Upper lobe of right lung (tissue), 1 donor: ENCODE measurements at regions not wholly inside any gene's neighbourhood (a gene's known extent, or its start where the extent isn't known, plus 50 kb on each side); places are given as distances from the start of the nearest gene placed in this dataset.

ENCODE experiments used
- ATAC-seq: fragments of 200-7000 bp; cut with Tn5 transposase; one replicate; pipeline ENCODE4 v1.9.1; 2020; ENCODE audit warnings: mild to moderate bottlenecking, moderate library complexity
- DNase-seq: peaks from one replicate; pipeline ENCODE4 v3.0.0-alpha.2; 2020
- H3K27ac ChIP-seq: fragments of 200-600 bp; one replicate; pipeline ENCODE4 v1.8.0; 2022
- H3K27me3 ChIP-seq: fragments of 200-600 bp; one replicate; pipeline ENCODE4 v1.8.0; 2022; ENCODE audit warnings: mild to moderate bottlenecking
- H3K36me3 ChIP-seq: fragments of 200-600 bp; one replicate; pipeline ENCODE4 v1.8.0; 2022
- H3K4me1 ChIP-seq: fragments of 200-600 bp; one replicate; pipeline ENCODE4 v1.8.0; 2022
- H3K4me3 ChIP-seq: fragments of 200-600 bp; one replicate; pipeline ENCODE4 v1.8.0; 2022; ENCODE audit warnings: mild to moderate bottlenecking
- H3K9me3 ChIP-seq: fragments of 200-600 bp; one replicate; pipeline ENCODE4 v1.8.0; 2022
- CTCF ChIP-seq: fragments of 200-600 bp; IDR thresholded peaks from one replicate; pipeline ENCODE4 v1.8.0; 2022; ENCODE audit warnings: antibody characterized with exemption
- intact Hi-C: fragments of 100-400 bp; cut with DNase I; formaldehyde crosslinking; loops from one replicate; pipeline ENCODE4 v1.11.0; 2022
- donor health status: DM: no; HTN: yes; CAD: no; lungs with severe emphysema.

DNA sequence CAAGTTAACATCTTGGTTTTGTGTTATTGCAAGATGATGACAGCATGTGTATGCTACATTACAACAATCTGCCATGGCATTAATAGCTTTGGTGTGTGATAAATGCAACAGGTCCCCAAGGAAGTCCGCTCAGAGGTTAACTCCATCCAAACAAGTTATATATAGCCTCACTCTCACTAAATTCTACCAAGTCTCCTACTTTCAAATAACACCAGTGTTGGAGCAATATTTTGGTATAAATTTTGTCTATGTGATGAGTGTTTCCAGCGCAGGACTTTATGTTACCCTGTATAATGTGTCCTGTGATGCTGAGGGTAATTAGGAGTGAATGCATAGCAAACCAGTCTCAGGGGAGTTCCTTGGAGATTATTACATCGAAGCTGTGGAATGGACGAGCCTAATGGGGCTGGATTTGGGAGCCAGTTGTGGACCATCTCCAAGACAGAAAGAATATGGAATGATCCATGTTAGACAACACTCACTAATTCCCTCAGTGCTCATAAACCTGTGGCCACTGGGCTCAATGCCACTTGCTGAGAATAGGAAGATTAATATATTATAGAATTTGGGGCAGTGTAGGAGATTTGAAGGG, 127.6 kb upstream of the CXCL12 start:
- H3K27me3 ChIP-seq = no peaks in the 10 kb centered on the region
- intact Hi-C loops = no loop called here
- ATAC-seq (no peak), DNase-seq (no peak)
- H3K36me3 ChIP-seq = no peaks in the 10 kb centered on the region
- H3K4me1 ChIP-seq = no peaks in the 10 kb centered on the region
- H3K27ac ChIP-seq = no peak overlapping the region
- no peak overlapping the region for H3K4me3 ChIP-seq
- no peaks in the 10 kb centered on the region for H3K9me3 ChIP-seq
- no peak for TF ChIP-seq CTCF

DNA sequence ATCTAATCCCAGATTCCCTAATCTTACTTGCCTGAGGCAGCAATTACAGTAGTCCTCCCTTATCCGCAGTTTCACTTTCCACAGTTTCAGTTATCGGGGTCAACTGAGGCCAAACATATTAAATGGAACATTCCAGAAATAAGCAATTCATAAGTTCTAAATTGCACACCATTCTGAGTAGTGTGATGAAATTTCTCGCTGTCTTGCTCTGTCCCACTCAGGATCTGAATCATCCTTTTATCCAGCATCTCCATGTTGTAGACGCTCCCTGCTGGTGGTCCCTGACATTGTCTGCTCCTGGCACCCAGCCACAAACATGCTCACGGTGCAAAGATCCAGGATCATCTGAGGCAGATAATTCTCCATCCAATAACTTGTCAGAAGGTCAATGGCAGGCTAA, 128.7 kb upstream of the CXCL12 start:
- H3K27ac ChIP-seq = no peak overlapping the region
- intact Hi-C loops = no loop called here
- no peak for TF ChIP-seq CTCF
- no peaks in the 10 kb centered on the region for H3K36me3 ChIP-seq
- H3K4me1 ChIP-seq = no peaks in the 10 kb centered on the region
- no peaks in the 10 kb centered on the region for H3K9me3 ChIP-seq
- DNase-seq (no peak), ATAC-seq (no peak)
- no peak overlapping the region for H3K4me3 ChIP-seq
- H3K27me3 ChIP-seq = no peaks in the 10 kb centered on the region

DNA sequence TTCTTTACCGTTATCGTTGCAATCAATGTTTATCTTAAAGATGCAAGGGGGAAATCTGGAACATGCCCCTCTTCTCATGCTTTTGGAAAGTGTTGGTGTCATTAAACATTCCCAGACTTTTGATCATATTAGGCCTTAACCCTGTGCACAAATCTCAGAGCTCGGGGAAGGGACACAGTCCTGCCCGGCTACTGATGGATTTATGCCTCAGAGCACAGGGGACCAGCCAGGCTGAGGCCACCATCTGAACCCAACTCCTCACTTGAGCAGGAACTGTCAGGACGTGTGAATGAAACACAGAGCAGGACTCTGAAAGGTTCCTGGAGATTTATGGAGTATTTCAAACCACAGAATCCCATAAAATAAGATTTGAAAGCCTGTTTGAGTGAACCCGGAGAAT, 132.0 kb upstream of the CXCL12 start:
- TF ChIP-seq CTCF = no peak
- Histone ChIP-seq H3K9me3 (no peaks in the 10 kb centered on the region), H3K36me3 (no peaks in the 10 kb centered on the region), H3K27ac (no peak overlapping the region), H3K4me1 (no peaks in the 10 kb centered on the region), H3K4me3 (no peak overlapping the region), H3K27me3 (no peaks in the 10 kb centered on the region)
- intact Hi-C loops = no loop called here
- DNase-seq = no peak
- no peak for ATAC-seq

DNA sequence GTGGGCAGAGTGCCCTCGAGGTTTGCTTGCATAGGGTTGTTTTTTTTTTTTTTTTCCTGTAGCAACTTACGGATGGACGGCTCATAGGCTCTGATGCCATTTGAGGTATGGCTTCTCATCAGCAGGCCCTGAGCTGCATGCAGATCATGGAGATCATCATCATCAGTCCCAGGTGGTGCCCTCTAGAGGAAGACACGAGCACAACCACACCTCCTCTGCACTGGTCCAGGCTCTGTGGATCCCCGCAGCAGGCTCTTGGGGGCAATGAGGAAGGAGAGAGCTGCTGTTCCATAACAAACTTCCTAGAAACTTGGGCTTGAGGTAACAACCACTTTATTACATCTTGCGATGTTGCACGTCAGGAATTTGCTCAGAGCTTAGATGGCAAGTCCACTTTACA, 132.7 kb upstream of the CXCL12 start:
- H3K9me3 ChIP-seq = no peaks in the 10 kb centered on the region
- ATAC-seq (peak; percentile 49), DNase-seq (no peak)
- no peak for TF ChIP-seq CTCF
- H3K36me3 ChIP-seq = no peaks in the 10 kb centered on the region
- H3K4me1 ChIP-seq = no peaks in the 10 kb centered on the region
- H3K27me3 ChIP-seq = no peaks in the 10 kb centered on the region
- H3K4me3 ChIP-seq = no peak overlapping the region
- no peak overlapping the region for H3K27ac ChIP-seq
- intact Hi-C loops = no loop called here

- Histone ChIP-seq H3K36me3 (no peaks in the 10 kb centered on the region), H3K27me3 (no peaks in the 10 kb centered on the region), H3K27ac (no peak overlapping the region), H3K4me3 (no peak overlapping the region), H3K4me1 (no peaks in the 10 kb centered on the region), H3K9me3 (no peaks in the 10 kb centered on the region)
- intact Hi-C loops = no loop called here
- TF ChIP-seq CTCF = no peak
- no peak for DNase-seq
- no peak for ATAC-seq
Measured at GRCh38 chr10:44519361-44519760, 134.5 kb upstream of the CXCL12 start.

DNA sequence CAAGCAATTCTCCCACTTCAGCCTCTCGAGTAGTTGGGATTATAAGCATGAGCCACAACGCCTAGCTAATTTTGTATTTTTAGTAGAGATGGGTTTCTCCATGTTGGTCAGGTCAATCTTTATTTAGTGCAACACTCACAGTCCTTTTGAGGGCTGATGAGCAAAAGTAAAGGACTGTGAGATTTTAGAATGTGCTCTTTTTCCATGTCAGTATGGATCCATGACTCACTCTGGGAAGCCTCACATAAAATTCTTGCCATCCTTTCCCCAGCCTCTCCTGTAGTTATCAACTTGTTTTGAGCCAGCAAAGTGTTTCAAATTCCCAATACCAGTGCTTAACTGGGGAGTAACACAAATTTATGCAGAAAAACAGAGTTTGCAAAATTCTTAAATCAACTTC, 135.8 kb upstream of the CXCL12 start:
- H3K4me1 ChIP-seq = no peaks in the 10 kb centered on the region
- no peaks in the 10 kb centered on the region for H3K9me3 ChIP-seq
- no peak overlapping the region for H3K27ac ChIP-seq
- intact Hi-C loops = no loop called here
- no peak for TF ChIP-seq CTCF
- H3K4me3 ChIP-seq = no peak overlapping the region
- ATAC-seq = no peak
- no peaks in the 10 kb centered on the region for H3K36me3 ChIP-seq
- no peak for DNase-seq
- no peaks in the 10 kb centered on the region for H3K27me3 ChIP-seq
